Activated CD4-positive, alpha-beta T cell treated with anti-CD3 and anti-CD28 coated beads, Interleukin-2, amount 10 ng/mL, durations not matched to agents 24 days and 14 days (primary cell): ENCODE measurements at regions not wholly inside any gene's neighbourhood (a gene's known extent, or its start where the extent isn't known, plus 50 kb on each side); places are given as distances from the start of the nearest gene placed in this dataset.
"Not testable (repeated sequence)": the region's sequence is repeated elsewhere in the genome, so short reads cannot be mapped to it uniquely, and the experiment has no call there.

Experiments used
- DNase-seq: peaks from one replicate; pipeline ENCODE4 v3.0.0; 2022
- H3K27ac Mint-ChIP-seq: one replicate; pipeline ENCODE4 v1.8.0; 2022; ENCODE audit warnings: mild to moderate bottlenecking, mixed read lengths
- H3K27me3 Mint-ChIP-seq: one replicate; pipeline ENCODE4 v1.8.0; 2022; ENCODE audit warnings: mixed read lengths
- H3K36me3 Mint-ChIP-seq: one replicate; pipeline ENCODE4 v1.8.0; 2022; ENCODE audit warnings: low read depth, mild to moderate bottlenecking, mixed read lengths
- H3K4me1 Mint-ChIP-seq: one replicate; pipeline ENCODE4 v1.8.0; 2021; ENCODE audit warnings: mixed read lengths
- H3K4me3 Mint-ChIP-seq: one replicate; pipeline ENCODE4 v1.8.0; 2022; ENCODE audit warnings: mild to moderate bottlenecking, moderate library complexity, mixed read lengths
- H3K9me3 Mint-ChIP-seq: one replicate; pipeline ENCODE4 v1.8.0; 2021; ENCODE audit warnings: mixed read lengths
- intact Hi-C: fragments of 100-400 bp; cut with micrococcal nuclease; formaldehyde crosslinking; loops from one replicate; pipeline ENCODE4 v1.15.1; 2023

- no peaks in the 10 kb centered on the region for H3K36me3 Mint-ChIP-seq
- H3K4me3 Mint-ChIP-seq, result no peak overlapping the region
- H3K9me3 Mint-ChIP-seq, result no peaks in the 10 kb centered on the region
- H3K27ac Mint-ChIP-seq, result no peak overlapping the region
- no peak for DNase-seq
- intact Hi-C loops, result no loop called here
- H3K27me3 Mint-ChIP-seq, result peaks cover 3% of the 10 kb centered on the region
- H3K4me1 Mint-ChIP-seq, result no peaks in the 10 kb centered on the region
Observed at GRCh38 chr18:44579745-44580144, 100.9 kb upstream of the SETBP1 start.

DNA sequence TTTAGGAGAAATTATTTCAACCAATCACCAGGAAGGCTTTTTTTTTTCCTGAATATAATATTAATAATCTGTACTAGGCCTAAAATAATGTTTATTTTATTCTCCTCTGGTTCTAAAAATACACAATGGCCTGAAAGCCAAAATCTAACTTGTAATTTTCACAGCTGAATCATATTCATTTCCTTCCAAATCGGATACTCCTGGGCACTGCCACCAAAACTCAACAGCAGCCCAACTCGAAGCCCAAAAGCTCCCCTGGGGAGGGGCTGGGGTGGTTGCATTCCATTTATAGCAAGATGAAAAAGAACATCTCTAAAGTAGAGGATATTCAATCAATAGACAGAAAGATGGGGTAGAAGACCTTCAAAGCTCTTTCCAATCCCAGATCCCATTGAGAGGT is 100.5 kb upstream of the SETBP1 start:
- H3K4me3 Mint-ChIP-seq, result no peak overlapping the region

GRCh38 chr18:44580782-44581181 is 99.9 kb upstream of the SETBP1 start:
- H3K27ac Mint-ChIP-seq, intact Hi-C loops, H3K4me3 Mint-ChIP-seq, DNase-seq, H3K4me1 Mint-ChIP-seq, H3K36me3 Mint-ChIP-seq, H3K27me3 Mint-ChIP-seq, H3K9me3 Mint-ChIP-seq: not testable (repeated sequence)

More for the DNA sequence above, 100.5 kb upstream of the SETBP1 start:
- Mint-ChIP-seq H3K9me3 (no peaks in the 10 kb centered on the region), H3K36me3 (no peaks in the 10 kb centered on the region), H3K4me1 (no peaks in the 10 kb centered on the region), H3K27me3 (peaks cover 3% of the 10 kb centered on the region), H3K27ac (no peak overlapping the region)
- no peak for DNase-seq
- intact Hi-C loops, result no loop called here

DNA sequence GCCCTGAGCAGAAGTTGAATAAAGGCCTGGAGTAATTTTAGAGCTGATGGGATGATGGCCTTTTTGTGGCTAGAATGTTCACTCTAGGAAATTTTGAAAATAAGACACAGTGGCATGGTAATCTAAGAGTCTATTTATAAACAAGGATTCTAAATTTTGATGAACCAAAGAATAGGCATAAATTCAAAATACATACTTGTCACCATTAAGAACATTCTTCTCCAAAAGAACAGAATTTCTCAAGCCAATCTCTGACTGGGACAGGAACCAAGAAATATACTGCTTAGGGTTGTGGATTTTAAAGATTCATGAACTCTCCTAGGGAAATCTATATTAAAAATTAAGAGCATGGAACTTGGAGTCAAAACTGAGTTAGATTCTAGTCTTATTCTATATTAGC is 98.2 kb upstream of the SETBP1 start:
- H3K36me3 Mint-ChIP-seq, result no peaks in the 10 kb centered on the region
- no peak for DNase-seq
- intact Hi-C loops, result no loop called here
- no peaks in the 10 kb centered on the region for H3K4me1 Mint-ChIP-seq
- no peak overlapping the region for H3K27ac Mint-ChIP-seq
- no peak overlapping the region for H3K4me3 Mint-ChIP-seq
- no peaks in the 10 kb centered on the region for H3K9me3 Mint-ChIP-seq
- H3K27me3 Mint-ChIP-seq, result peaks cover 6% of the 10 kb centered on the region

- no peak overlapping the region for H3K4me3 Mint-ChIP-seq
Observed at GRCh38 chr18:44584900-44585299, 95.8 kb upstream of the SETBP1 start.

DNA sequence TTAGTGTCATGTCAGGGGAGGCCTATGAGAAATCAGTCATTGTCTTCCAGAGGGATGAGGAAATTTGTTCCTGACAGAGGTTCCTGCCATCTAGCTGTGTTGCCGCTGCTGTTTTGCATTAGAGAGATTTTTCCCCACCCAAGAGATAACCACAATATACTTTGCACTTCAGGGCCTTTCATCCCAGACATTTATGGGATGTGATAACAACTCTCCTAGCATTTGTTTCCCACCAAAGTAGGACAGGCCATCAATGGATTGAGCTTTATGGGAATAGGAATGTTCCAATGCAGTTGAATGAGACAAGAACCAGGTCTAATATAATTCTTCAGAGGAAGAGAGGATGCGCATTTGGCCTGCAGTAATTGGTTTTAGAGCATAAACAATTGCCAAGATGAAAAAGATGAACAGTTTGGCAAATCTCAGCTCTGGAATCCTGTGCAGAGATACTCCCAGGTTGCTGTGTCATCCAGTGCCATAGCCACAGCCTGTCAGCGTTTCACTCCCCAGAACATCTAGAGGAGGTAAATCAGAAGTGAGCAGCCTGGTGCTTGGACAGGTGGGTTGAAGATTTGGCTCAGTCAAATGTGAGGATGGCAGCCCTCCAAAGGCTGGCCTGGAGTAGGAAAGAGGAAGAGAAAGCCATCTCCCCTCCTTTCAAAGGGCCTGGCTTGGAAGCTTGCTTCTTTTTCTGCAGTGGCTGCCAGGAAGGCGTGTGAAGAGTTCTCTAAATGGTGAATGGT is 93.7 kb upstream of the SETBP1 start:
- intact Hi-C loops, result no loop called here

More at GRCh38 chr18:44584900-44585299, 95.8 kb upstream of the SETBP1 start:
- intact Hi-C loops, result no loop called here
- DNase-seq, result no peak
- H3K9me3 Mint-ChIP-seq, result no peaks in the 10 kb centered on the region
- H3K36me3 Mint-ChIP-seq, result no peaks in the 10 kb centered on the region
- H3K27me3 Mint-ChIP-seq, result peaks cover 6% of the 10 kb centered on the region
- H3K4me1 Mint-ChIP-seq, result no peaks in the 10 kb centered on the region
- no peak overlapping the region for H3K27ac Mint-ChIP-seq

DNA sequence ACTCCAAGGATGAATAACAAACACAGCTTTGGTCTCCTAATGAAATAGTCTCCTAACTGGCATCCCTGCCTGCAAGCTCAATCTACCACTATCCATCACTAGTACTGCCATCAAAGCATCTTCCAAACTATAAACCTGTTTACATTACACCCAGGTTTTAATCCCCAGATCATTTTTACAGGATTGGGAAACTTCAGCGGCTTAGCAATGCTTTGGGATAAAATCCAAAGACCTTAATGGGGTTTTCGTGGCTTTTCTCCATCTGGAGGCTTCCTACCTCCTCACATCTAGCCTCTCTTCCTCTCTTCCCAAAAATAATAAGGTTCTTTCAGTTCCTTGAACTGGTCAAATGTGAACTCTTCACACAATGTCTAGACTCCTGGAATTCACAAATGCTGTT is 92.2 kb upstream of the SETBP1 start:
- H3K27ac Mint-ChIP-seq, result no peak overlapping the region

More for the DNA sequence above, 93.7 kb upstream of the SETBP1 start:
- no peak overlapping the region for H3K27ac Mint-ChIP-seq
- DNase-seq, result no peak
- no peaks in the 10 kb centered on the region for H3K4me1 Mint-ChIP-seq
- H3K27me3 Mint-ChIP-seq, result peaks cover 5% of the 10 kb centered on the region
- H3K9me3 Mint-ChIP-seq, result no peaks in the 10 kb centered on the region
- no peak overlapping the region for H3K4me3 Mint-ChIP-seq
- no peaks in the 10 kb centered on the region for H3K36me3 Mint-ChIP-seq

DNA sequence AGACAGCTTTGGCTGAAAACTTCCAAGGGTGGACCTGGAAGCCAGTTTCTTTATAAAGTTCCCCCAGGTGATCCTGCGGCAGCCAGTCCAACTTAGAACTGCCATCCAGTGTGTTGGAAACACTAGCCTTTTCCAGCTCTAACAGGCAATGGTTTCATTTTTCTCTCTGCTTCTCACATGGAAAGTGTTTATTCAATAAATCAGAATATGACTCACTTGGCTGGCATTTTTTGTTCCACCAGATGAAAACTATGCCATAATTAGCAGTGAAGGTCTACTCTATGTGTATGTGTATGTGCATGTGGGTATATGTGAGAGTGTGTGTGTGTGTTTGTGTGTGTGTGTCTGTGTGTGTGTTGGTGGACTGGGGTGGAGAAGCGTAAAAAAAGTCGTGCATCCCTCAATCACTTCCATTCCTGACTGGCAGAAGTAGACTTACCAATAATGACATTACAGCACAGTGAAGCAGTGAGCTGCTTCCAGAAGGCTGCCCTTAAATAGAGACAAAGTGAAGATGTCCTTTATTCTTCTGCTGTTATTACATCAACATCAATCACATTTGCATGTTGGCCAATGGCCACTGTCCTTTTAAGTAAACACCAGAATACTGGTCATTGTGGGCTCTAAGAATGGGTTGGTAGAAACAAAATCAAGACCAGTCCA is 90.9 kb upstream of the SETBP1 start:
- H3K9me3 Mint-ChIP-seq, result no peaks in the 10 kb centered on the region
- H3K27me3 Mint-ChIP-seq, result peaks cover 7% of the 10 kb centered on the region
- no peak overlapping the region for H3K4me3 Mint-ChIP-seq
- DNase-seq, result no peak
- H3K36me3 Mint-ChIP-seq, result no peaks in the 10 kb centered on the region
- H3K4me1 Mint-ChIP-seq, result no peaks in the 10 kb centered on the region
- H3K27ac Mint-ChIP-seq, result no peak overlapping the region
- intact Hi-C loops, result no loop called here

More for the DNA sequence above, 92.2 kb upstream of the SETBP1 start:
- no peak for DNase-seq
- Mint-ChIP-seq H3K9me3 (no peaks in the 10 kb centered on the region), H3K4me3 (no peak overlapping the region), H3K36me3 (no peaks in the 10 kb centered on the region), H3K4me1 (no peaks in the 10 kb centered on the region), H3K27me3 (peaks cover 7% of the 10 kb centered on the region)
- intact Hi-C loops, result no loop called here

GRCh38 chr18:44590956-44591670 is 89.6 kb upstream of the SETBP1 start:
- intact Hi-C loops, result no loop called here
- H3K36me3 Mint-ChIP-seq, result no peaks in the 10 kb centered on the region
- H3K9me3 Mint-ChIP-seq, result no peaks in the 10 kb centered on the region

DNA sequence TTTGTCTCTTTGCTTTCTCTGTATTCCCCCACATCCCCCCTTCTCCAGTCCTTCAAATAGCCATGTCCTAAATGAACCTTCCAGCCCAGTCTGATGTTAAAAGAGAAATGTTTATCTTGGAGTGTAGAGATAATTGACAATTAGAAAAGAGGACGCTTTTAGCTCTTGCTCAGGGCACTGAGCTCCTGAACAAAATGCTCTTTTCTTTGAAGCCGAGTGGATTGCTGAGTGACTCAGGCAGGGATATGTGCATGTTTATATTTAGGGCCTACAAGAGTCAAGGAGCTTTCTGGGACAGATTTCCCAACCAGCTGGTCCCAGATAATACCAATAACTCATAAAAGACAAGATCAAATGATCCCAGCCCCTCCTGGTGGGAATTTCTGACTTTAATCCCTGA is 88.0 kb upstream of the SETBP1 start:
- intact Hi-C loops, result no loop called here
- Mint-ChIP-seq H3K27ac (no peak overlapping the region), H3K9me3 (no peaks in the 10 kb centered on the region), H3K4me3 (no peak overlapping the region), H3K36me3 (no peaks in the 10 kb centered on the region), H3K27me3 (peaks cover 6% of the 10 kb centered on the region), H3K4me1 (no peaks in the 10 kb centered on the region)
- DNase-seq, result no peak

More at GRCh38 chr18:44590956-44591670, 89.6 kb upstream of the SETBP1 start:
- Mint-ChIP-seq H3K4me3 (no peak overlapping the region), H3K4me1 (no peaks in the 10 kb centered on the region), H3K27ac (no peak overlapping the region), H3K27me3 (peaks cover 7% of the 10 kb centered on the region)
- DNase-seq, result no peak

DNA sequence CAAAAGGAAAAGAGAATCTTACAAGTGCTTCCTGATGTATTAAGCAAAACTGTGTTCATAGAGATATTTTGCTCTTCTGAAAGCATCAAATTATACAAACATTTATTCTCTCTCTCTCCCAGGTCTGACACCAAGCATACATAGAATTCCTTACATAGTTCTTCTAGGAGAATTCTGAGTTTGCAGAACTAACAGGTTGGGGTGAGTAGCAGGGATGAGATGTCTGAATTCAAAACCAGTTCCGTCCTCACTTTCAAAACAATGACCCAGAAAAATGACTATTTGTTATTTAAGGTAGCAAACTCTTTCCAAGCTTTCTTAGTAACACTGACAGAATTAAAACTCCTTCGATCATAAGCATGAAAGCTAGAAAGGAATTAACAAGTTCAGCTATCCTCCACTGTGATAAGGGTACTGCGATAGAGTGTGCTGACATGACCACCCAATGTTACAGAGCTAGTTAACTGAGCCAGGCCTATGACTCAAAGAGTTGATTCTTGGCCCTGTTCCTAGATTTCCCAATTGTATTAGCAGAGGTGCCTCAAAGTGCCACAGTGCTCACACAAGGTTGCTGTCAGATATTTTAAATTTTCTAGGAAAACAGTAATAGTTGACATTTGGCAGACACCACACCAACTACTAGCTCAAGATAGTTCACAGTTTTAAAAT is 85.8 kb upstream of the SETBP1 start:
- H3K4me3 Mint-ChIP-seq, result no peak overlapping the region
- no peaks in the 10 kb centered on the region for H3K36me3 Mint-ChIP-seq
- intact Hi-C loops, result no loop called here
- DNase-seq, result no peak
- H3K27ac Mint-ChIP-seq, result no peak overlapping the region
- H3K9me3 Mint-ChIP-seq, result no peaks in the 10 kb centered on the region
- no peaks in the 10 kb centered on the region for H3K4me1 Mint-ChIP-seq
- H3K27me3 Mint-ChIP-seq, result peaks cover 10% of the 10 kb centered on the region

DNA sequence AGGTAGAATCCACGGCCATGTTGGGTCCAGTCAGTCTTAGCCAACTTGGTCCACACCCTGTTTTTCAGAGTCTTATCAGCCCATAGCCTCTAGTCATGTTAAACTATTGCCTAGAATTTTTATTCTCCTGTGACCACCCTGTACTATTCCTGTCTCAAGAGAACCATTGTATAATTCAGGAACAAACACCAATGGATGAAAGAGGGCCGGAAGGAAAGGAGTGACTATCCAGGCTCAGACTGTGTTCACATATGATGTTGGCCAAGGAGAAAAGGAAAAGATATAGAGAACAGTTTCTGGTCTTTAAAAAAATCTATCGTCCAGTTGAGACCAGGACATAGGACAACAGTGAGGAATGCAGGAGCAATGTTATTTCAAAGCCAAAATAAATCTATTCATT is 82.9 kb upstream of the SETBP1 start:
- Mint-ChIP-seq H3K27ac (no peak overlapping the region), H3K9me3 (no peaks in the 10 kb centered on the region), H3K27me3 (peaks cover 8% of the 10 kb centered on the region), H3K4me3 (no peak overlapping the region), H3K36me3 (no peaks in the 10 kb centered on the region), H3K4me1 (no peaks in the 10 kb centered on the region)
- intact Hi-C loops, result no loop called here
- no peak for DNase-seq

- no peak overlapping the region for H3K4me3 Mint-ChIP-seq
Observed at GRCh38 chr18:44598514-44598913, 82.2 kb upstream of the SETBP1 start.

GRCh38 chr18:44599412-44599811 is 81.3 kb upstream of the SETBP1 start:
- Mint-ChIP-seq H3K27me3 (peaks cover 8% of the 10 kb centered on the region), H3K4me1 (no peaks in the 10 kb centered on the region)

More at GRCh38 chr18:44598514-44598913, 82.2 kb upstream of the SETBP1 start:
- no peak for DNase-seq
- intact Hi-C loops, result no loop called here
- Mint-ChIP-seq H3K36me3 (no peaks in the 10 kb centered on the region), H3K9me3 (no peaks in the 10 kb centered on the region), H3K4me1 (no peaks in the 10 kb centered on the region), H3K27me3 (peaks cover 8% of the 10 kb centered on the region), H3K27ac (no peak overlapping the region)

More at GRCh38 chr18:44599412-44599811, 81.3 kb upstream of the SETBP1 start:
- intact Hi-C loops, result no loop called here
- no peaks in the 10 kb centered on the region for H3K9me3 Mint-ChIP-seq
- H3K27ac Mint-ChIP-seq, result no peak overlapping the region
- no peak overlapping the region for H3K4me3 Mint-ChIP-seq
- H3K36me3 Mint-ChIP-seq, result no peaks in the 10 kb centered on the region
- DNase-seq, result no peak
